GM12878 (cell line): ENCODE measurements at regions not wholly inside any gene's neighbourhood (a gene's known extent, or its start where the extent isn't known, plus 50 kb on each side); places are given as distances from the start of the nearest gene placed in this dataset.
A peak's percentile ranks its signal among the peaks of the same experiment; 100 is the strongest.

Experiments
- ATAC-seq: fragments of 200-7000 bp; cut with Tn5 transposase; 3 replicates; pipeline ENCODE4 v1.9.1; 2020; ENCODE audit warnings: mild to moderate bottlenecking, moderate library complexity
- BruUV-seq: library from RNA; stranded (reverse); fragments of 400-500 nt; replicated peaks from 2 replicates; lab custom pipeline; 2021; lab: Mats Ljungman, UMichigan
- CTCF ChIA-PET: fragments of 300-600 bp; sonication (Branson Sonifier 250); formaldehyde crosslinking; extraction: SDS; loops from one replicate; lab custom pipeline; 2021; ENCODE audit warnings: inconsistent platforms; lab: Yijun Ruan, JAX
- POLR2A ChIA-PET: fragments of 350-600 bp; formaldehyde crosslinking; extraction: SDS; loops from one replicate; lab custom pipeline; 2021; ENCODE audit warnings: inconsistent platforms; lab: Charles Lee
- RAD21 ChIA-PET: fragments of 300-600 bp; sonication (Branson Sonifier 250); formaldehyde crosslinking; loops from one replicate; lab custom pipeline; 2023; ENCODE audit warnings: antibody characterized with exemption; ENCODE audit not compliant: unreplicated experiment; lab: Charles Lee
- SMC1A ChIA-PET: fragments of 300-600 bp; sonication (Branson Sonifier 250); formaldehyde crosslinking; loops from one replicate; lab custom pipeline; 2023; ENCODE audit not compliant: unreplicated experiment, uncharacterized antibody; lab: Charles Lee
- DNase-seq: peaks from one replicate; pipeline ENCODE4 v3.0.0-alpha.2; 2011; ENCODE audit warnings: low read depth, low spot score
- FAIRE-seq: peaks from 3 replicates; lab custom pipeline; 2011; peaks lifted over from hg19 to GRCh38; lab: Jason Lieb, UNC
- H2AFZ ChIP-seq: 2 replicates; pipeline ENCODE4 v1.6.0; 2011; ENCODE audit warnings: low read depth, low read length, control low read depth; ENCODE audit not compliant: control insufficient read depth
- H3K27ac ChIP-seq: 2 replicates; pipeline ENCODE4 v1.5.1; 2011; ENCODE audit warnings: control low read depth; ENCODE audit not compliant: control insufficient read depth, insufficient read depth
- H3K27me3 ChIP-seq, 2 experiments: replicated peaks in 1 of 2; 2 replicates each; pipeline versions ENCODE4 v1.6.0 to v1.6.1; 2011; ENCODE audit warnings: low read length in 1 of 2; ENCODE audit not compliant: control insufficient read depth in 2 of 2, insufficient read depth in 2 of 2
- H3K36me3 ChIP-seq, 2 experiments: 2 replicates each; pipeline ENCODE4 v1.5.1; 2011; ENCODE audit warnings: low read length in 1 of 2; ENCODE audit not compliant: control insufficient read depth in 2 of 2, insufficient read depth in 2 of 2
- H3K4me1 ChIP-seq: 2 replicates; pipeline ENCODE4 v1.6.1; 2011; ENCODE audit warnings: mild to moderate bottlenecking, low read length, moderate library complexity, mixed read lengths; ENCODE audit not compliant: control insufficient read depth, insufficient read depth
- H3K4me2 ChIP-seq: 2 replicates; pipeline ENCODE4 v1.6.0; 2011; ENCODE audit warnings: control low read depth; ENCODE audit not compliant: control insufficient read depth, insufficient read depth
- H3K4me3 ChIP-seq: fragments of 200-600 bp; sonication (generic); 2 replicates; pipeline ENCODE4 v1.5.1; 2016
- H3K79me2 ChIP-seq: 2 replicates; pipeline ENCODE4 v1.6.0; 2011; ENCODE audit warnings: low read length; ENCODE audit not compliant: control insufficient read depth, insufficient read depth
- H3K9ac ChIP-seq: 2 replicates; pipeline ENCODE4 v1.8.0; 2011; ENCODE audit warnings: low read length, control low read depth, mixed read lengths; ENCODE audit not compliant: control insufficient read depth, insufficient read depth
- H3K9me3 ChIP-seq: replicated peaks from 3 replicates; pipeline ENCODE4 v1.5.1; 2011; ENCODE audit warnings: mild to moderate bottlenecking, low read length; ENCODE audit not compliant: control insufficient read depth, insufficient read depth
- H4K20me1 ChIP-seq: 2 replicates; pipeline ENCODE4 v1.6.0; 2011; ENCODE audit not compliant: control insufficient read depth, insufficient read depth
- BMI1 ChIP-seq: fragments of 450-650 bp; IDR thresholded peaks from 2 replicates; pipeline ENCODE4 v1.6.1; 2016; ENCODE audit warnings: mild to moderate bottlenecking, moderate library complexity, borderline replicate concordance
- CBX3 ChIP-seq: fragments of 200-600 bp; sonication (generic); IDR thresholded peaks from 2 replicates; pipeline ENCODE4 v1.6.1; 2016; ENCODE audit warnings: low read depth, borderline replicate concordance
- CHD2 ChIP-seq: IDR thresholded peaks from 2 replicates; pipeline ENCODE4 v1.6.1; 2011; ENCODE audit warnings: low read depth, low read length, improper control_type of control experiment, borderline replicate concordance
- EED ChIP-seq: sonication (generic); IDR thresholded peaks from 2 replicates; pipeline ENCODE4 v1.6.1; 2016; ENCODE audit warnings: antibody characterized with exemption, low read depth
- FOXK2 ChIP-seq: fragments of 450-650 bp; IDR thresholded peaks from 2 replicates; pipeline ENCODE4 v1.6.1; 2017; ENCODE audit warnings: mild to moderate bottlenecking, moderate library complexity
- HDAC6 ChIP-seq: fragments of 200-600 bp; sonication (generic); IDR thresholded peaks from one replicate; pipeline ENCODE4 v1.8.0; 2017; ENCODE audit warnings: antibody characterized with exemption; ENCODE audit not compliant: unreplicated experiment
- KAT2A ChIP-seq: conservative IDR thresholded peaks from 2 replicates; pipeline ENCODE4 v1.6.1; 2011; ENCODE audit warnings: low read depth, low read length; ENCODE audit not compliant: control insufficient read depth
- NRF1 ChIP-seq: conservative IDR thresholded peaks from 2 replicates; pipeline ENCODE4 v1.6.1; 2011; ENCODE audit warnings: mild to moderate bottlenecking, low read depth, low read length, improper control_type of control experiment
- RBBP5 ChIP-seq: fragments of 200-600 bp; sonication (generic); conservative IDR thresholded peaks from 2 replicates; pipeline ENCODE4 v1.6.1; 2016
- SMAD5 ChIP-seq: IDR thresholded peaks from 2 replicates; pipeline ENCODE4 v1.6.1; 2016; ENCODE audit warnings: antibody characterized with exemption, low read depth
- SP1 ChIP-seq: IDR thresholded peaks from one replicate; pipeline ENCODE4 v1.6.1; 2011; ENCODE audit warnings: low read depth, low read length
- TBL1XR1 ChIP-seq: IDR thresholded peaks from 2 replicates; pipeline ENCODE4 v1.6.1; 2012; ENCODE audit warnings: low read depth, low read length, improper control_type of control experiment
- TCF7 ChIP-seq: IDR thresholded peaks from 2 replicates; pipeline ENCODE4 v1.6.1; 2014; ENCODE audit warnings: antibody characterized with exemption, borderline replicate concordance
- WRNIP1 ChIP-seq: IDR thresholded peaks from 2 replicates; pipeline ENCODE4 v1.6.1; 2011; ENCODE audit warnings: low read depth, low read length, improper control_type of control experiment, borderline replicate concordance
- ZNF207 ChIP-seq: fragments of 450-650 bp; IDR thresholded peaks from 2 replicates; pipeline ENCODE4 v1.6.1; 2014; ENCODE audit warnings: antibody characterized with exemption, mild to moderate bottlenecking, borderline replicate concordance
- ZNF217 ChIP-seq: fragments of 450-650 bp; IDR thresholded peaks from 2 replicates; pipeline ENCODE4 v1.6.1; 2017; ENCODE audit warnings: antibody characterized with exemption, mild to moderate bottlenecking
- ZNF24 ChIP-seq: fragments of 450-650 bp; IDR thresholded peaks from 2 replicates; pipeline ENCODE4 v1.6.1; 2017; ENCODE audit warnings: antibody characterized with exemption, mild to moderate bottlenecking
- ZNF622 ChIP-seq: fragments of 450-650 bp; IDR thresholded peaks from 2 replicates; pipeline ENCODE4 v1.6.1; 2017; ENCODE audit warnings: mild to moderate bottlenecking, inconsistent platforms
- ZZZ3 ChIP-seq: IDR thresholded peaks from 2 replicates; pipeline ENCODE4 v1.6.1; 2011; ENCODE audit warnings: low read depth; ENCODE audit not compliant: control insufficient read depth, insufficient read length
- WGBS: methylation state at CpG from one replicate; pipeline ENCODE4 v1.1.6; 2016; ENCODE audit warnings: low lambda C conversion rate; ENCODE audit not compliant: insufficient replicate concordance, insufficient coverage; ENCODE audit errors: missing lambda C conversion rate; 5-methylcytosine and 5-hydroxymethylcytosine counted together
- in situ Hi-C: fragments of 300-500 bp; cut with MboI; formaldehyde crosslinking; loops from 9 replicates; pipeline ENCODE4 v1.14.3; 2018; ENCODE audit warnings: mixed read lengths
- intact Hi-C: fragments of 100-400 bp; cut with micrococcal nuclease; formaldehyde crosslinking; loops from one replicate; pipeline ENCODE4 v1.14.2; 2022; ENCODE audit not compliant: unreplicated experiment
- TF ChIP-seq, protein P1 (sequence below): IDR thresholded peaks from 2 replicates; pipeline ENCODE4 v1.6.1; 2012; ENCODE audit warnings: low read length, inconsistent platforms
- TF ChIP-seq, protein P2 (sequence below): fragments of 450-650 bp; IDR thresholded peaks from 2 replicates; pipeline ENCODE4 v1.6.1; 2016; ENCODE audit warnings: mild to moderate bottlenecking
- TF ChIP-seq, protein P3 (sequence below): IDR thresholded peaks from 2 replicates; pipeline ENCODE4 v1.6.1; 2012; ENCODE audit warnings: low read depth, low read length, improper control_type of control experiment
- TF ChIP-seq, protein P4 (sequence below): fragments of 450-650 bp; IDR thresholded peaks from 2 replicates; pipeline ENCODE4 v1.6.1; 2014; ENCODE audit warnings: mild to moderate bottlenecking

DNA sequence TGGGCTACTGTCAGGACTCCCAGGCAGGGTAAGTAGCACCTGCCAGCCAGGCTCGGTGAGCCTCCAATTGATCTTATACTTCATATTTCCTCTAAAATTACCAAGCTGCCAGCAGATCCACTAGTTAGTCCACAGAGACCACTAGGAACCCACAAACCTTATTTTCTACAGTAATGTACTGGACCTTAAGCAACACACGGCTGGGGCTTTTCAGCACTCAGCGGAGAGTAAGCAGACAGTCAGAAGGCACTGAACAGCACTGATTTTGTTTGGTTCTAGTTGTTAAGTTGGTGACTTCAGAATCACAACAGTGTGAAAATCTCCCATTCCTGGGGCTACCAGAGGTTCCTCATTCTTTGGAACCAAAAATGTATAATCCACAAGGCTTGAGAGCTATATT, 56.1 kb downstream of the MRPL57 start (continued):
- TF ChIP-seq, protein P1, sequence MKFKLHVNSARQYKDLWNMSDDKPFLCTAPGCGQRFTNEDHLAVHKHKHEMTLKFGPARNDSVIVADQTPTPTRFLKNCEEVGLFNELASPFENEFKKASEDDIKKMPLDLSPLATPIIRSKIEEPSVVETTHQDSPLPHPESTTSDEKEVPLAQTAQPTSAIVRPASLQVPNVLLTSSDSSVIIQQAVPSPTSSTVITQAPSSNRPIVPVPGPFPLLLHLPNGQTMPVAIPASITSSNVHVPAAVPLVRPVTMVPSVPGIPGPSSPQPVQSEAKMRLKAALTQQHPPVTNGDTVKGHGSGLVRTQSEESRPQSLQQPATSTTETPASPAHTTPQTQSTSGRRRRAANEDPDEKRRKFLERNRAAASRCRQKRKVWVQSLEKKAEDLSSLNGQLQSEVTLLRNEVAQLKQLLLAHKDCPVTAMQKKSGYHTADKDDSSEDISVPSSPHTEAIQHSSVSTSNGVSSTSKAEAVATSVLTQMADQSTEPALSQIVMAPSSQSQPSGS = no peak
- TF ChIP-seq ZNF217 = no peak
- TF ChIP-seq CHD2 = no peak
- TF ChIP-seq ZNF24 = no peak
- no peak for TF ChIP-seq ZNF207
- no peak for TF ChIP-seq ZZZ3
- TF ChIP-seq SP1 = no peak
- TF ChIP-seq EED = no peak
- TF ChIP-seq CBX3 = no peak

DNA sequence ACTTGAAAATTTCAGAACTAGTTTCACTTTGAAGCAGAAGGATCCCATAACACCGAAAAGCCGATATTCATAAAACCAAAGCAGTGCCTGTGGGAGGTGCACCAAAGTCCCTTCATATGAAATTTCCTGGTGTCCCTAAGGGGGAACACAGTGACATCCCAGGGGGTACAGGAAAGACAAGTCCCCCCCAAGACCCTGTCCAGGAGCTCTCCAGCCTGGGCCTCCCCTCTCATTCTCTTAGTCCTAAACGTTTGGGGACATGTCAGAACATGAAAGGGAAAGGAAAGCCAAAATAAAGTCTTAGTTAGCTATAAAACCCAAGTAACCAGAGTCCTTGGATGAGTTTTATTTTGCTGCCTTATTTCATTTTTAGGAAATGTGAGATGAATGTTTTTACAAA, 56.6 kb downstream of the MRPL57 start:
- ChIA-PET CTCF (interaction anchor here (0.8 to 1.1 kb wide), 2 partner anchors 14 to 78 kb away, joined by 3 read pairs; no protein-coding TSS in a partner anchor), SMC1A (interaction anchor here (1.3 to 1.5 kb wide), 2 partner anchors 9 to 14 kb away, joined by 5 to 8 read pairs; no protein-coding TSS in a partner anchor), POLR2A (interaction anchor here (1.6 kb wide), 1 partner anchor 14 kb away, joined by 5 read pairs; no protein-coding TSS in a partner anchor), RAD21 (no interaction called here)
- H3K4me3 ChIP-seq = no peak overlapping the region
- no peaks in the 10 kb centered on the region for H4K20me1 ChIP-seq
- H3K79me2 ChIP-seq = no peaks in the 10 kb centered on the region
- FAIRE-seq (no peak), ATAC-seq (peak; percentile 36), DNase-seq (no peak)
- intact Hi-C loops = no loop called here
- H2AFZ ChIP-seq = peak overlapping the region; percentile 79
- H3K4me2 ChIP-seq = peak overlapping the region; percentile 48; the same call in 1 of the 2 replicates
- BruUV-seq = no TSS peak
- H3K27me3 ChIP-seq = no peaks in the 10 kb centered on the region
- H3K4me1 ChIP-seq = no peaks in the 10 kb centered on the region
- H3K9me3 ChIP-seq = no peaks in the 10 kb centered on the region; the same call in 2 of the 3 replicates
- peak overlapping the region; percentile 33; the same call in 1 of the 2 replicates for H3K27ac ChIP-seq
- 47% methylated on average over 3 of the region's 3 CpGs for WGBS
- no peaks in the 10 kb centered on the region for H3K36me3 ChIP-seq
- no peak overlapping the region for H3K9ac ChIP-seq
- in situ Hi-C loops = no loop called here
- TF ChIP-seq, protein P2, sequence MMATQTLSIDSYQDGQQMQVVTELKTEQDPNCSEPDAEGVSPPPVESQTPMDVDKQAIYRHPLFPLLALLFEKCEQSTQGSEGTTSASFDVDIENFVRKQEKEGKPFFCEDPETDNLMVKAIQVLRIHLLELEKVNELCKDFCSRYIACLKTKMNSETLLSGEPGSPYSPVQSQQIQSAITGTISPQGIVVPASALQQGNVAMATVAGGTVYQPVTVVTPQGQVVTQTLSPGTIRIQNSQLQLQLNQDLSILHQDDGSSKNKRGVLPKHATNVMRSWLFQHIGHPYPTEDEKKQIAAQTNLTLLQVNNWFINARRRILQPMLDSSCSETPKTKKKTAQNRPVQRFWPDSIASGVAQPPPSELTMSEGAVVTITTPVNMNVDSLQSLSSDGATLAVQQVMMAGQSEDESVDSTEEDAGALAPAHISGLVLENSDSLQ = no peak
- TF ChIP-seq, protein P3, sequence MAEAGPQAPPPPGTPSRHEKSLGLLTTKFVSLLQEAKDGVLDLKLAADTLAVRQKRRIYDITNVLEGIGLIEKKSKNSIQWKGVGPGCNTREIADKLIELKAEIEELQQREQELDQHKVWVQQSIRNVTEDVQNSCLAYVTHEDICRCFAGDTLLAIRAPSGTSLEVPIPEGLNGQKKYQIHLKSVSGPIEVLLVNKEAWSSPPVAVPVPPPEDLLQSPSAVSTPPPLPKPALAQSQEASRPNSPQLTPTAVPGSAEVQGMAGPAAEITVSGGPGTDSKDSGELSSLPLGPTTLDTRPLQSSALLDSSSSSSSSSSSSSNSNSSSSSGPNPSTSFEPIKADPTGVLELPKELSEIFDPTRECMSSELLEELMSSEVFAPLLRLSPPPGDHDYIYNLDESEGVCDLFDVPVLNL = no peak
- TF ChIP-seq ZNF622 = no peak
- TF ChIP-seq BMI1 = no peak
- TF ChIP-seq, protein P4, sequence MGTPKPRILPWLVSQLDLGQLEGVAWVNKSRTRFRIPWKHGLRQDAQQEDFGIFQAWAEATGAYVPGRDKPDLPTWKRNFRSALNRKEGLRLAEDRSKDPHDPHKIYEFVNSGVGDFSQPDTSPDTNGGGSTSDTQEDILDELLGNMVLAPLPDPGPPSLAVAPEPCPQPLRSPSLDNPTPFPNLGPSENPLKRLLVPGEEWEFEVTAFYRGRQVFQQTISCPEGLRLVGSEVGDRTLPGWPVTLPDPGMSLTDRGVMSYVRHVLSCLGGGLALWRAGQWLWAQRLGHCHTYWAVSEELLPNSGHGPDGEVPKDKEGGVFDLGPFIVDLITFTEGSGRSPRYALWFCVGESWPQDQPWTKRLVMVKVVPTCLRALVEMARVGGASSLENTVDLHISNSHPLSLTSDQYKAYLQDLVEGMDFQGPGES = no peak
- TF ChIP-seq NRF1 = no peak
- no peak for TF ChIP-seq TCF7
- no peak for TF ChIP-seq FOXK2
- no peak for TF ChIP-seq WRNIP1
- no peak for TF ChIP-seq SMAD5
- TF ChIP-seq TBL1XR1 = no peak
- no peak for TF ChIP-seq RBBP5
- no peak for TF ChIP-seq KAT2A
- TF ChIP-seq HDAC6 = no peak
